NCI-H748 (cell line): ENCODE measurements at regions not wholly inside any gene's neighbourhood (a gene's known extent, or its start where the extent isn't known, plus 50 kb on each side); places are given as distances from the start of the nearest gene placed in this dataset.
A peak's percentile ranks its signal among the peaks of the same experiment; 100 is the strongest.
"Not testable (repeated sequence)": the region's sequence is repeated elsewhere in the genome, so short reads cannot be mapped to it uniquely, and the experiment has no call there.

ENCODE experiments used
- DNase-seq: peaks from one replicate; lab custom pipeline; 2025; ENCODE audit not compliant: unreplicated experiment; lab: John Stamatoyannopoulos, UW

GRCh38 chr16:75780669-75781068 is 54.4 kb upstream of the CPHXL start:
- DNase-seq: no peak

- no peak for DNase-seq
These were observed 55.5 kb upstream of the CPHXL start for GRCh38 chr16:75781683-75782343.

- no peak for DNase-seq
These were observed 61.1 kb upstream of the CPHXL start for GRCh38 chr16:75787440-75787839.

GRCh38 chr16:75789237-75789636 is 62.9 kb upstream of the CPHXL start:
- DNase-seq: peak; percentile 56

GRCh38 chr16:75792771-75793492 is 66.6 kb upstream of the CPHXL start:
- peak; percentile 86 for DNase-seq

- peak; percentile 15 for DNase-seq
These were observed 67.4 kb upstream of the CPHXL start for GRCh38 chr16:75793641-75794040.

- no peak for DNase-seq
These were observed 68.1 kb upstream of the CPHXL start for GRCh38 chr16:75794426-75794825.

GRCh38 chr16:75798714-75799113 is 72.4 kb upstream of the CPHXL start:
- no peak for DNase-seq

GRCh38 chr16:75801307-75801706 is 75.0 kb upstream of the CPHXL start:
- no peak for DNase-seq

GRCh38 chr16:75803753-75804152 is 77.5 kb upstream of the CPHXL start:
- no peak for DNase-seq

GRCh38 chr16:75804368-75804767 is 78.1 kb upstream of the CPHXL start:
- DNase-seq: no peak

GRCh38 chr16:75805946-75806345 is 79.7 kb upstream of the CPHXL start:
- DNase-seq: peak; percentile 11

- no peak for DNase-seq
These were observed 80.2 kb upstream of the CPHXL start for GRCh38 chr16:75806487-75806886.

GRCh38 chr16:75810342-75810741 is 84.1 kb upstream of the CPHXL start:
- DNase-seq: no peak

- no peak for DNase-seq
These were observed 84.8 kb upstream of the CPHXL start for GRCh38 chr16:75811020-75811634.

GRCh38 chr16:75818491-75818890 is 92.2 kb upstream of the CPHXL start:
- no peak for DNase-seq

- no peak for DNase-seq
These were observed 94.4 kb upstream of the CPHXL start for GRCh38 chr16:75820672-75821071.

- DNase-seq: no peak
These were observed 94.8 kb upstream of the CPHXL start for GRCh38 chr16:75821117-75821516.

- not testable (repeated sequence) for DNase-seq
These were observed 99.5 kb upstream of the CPHXL start for GRCh38 chr16:75825750-75826149.

GRCh38 chr16:75827372-75828038 is 101.2 kb upstream of the CPHXL start:
- not testable (repeated sequence) for DNase-seq

- not testable (repeated sequence) for DNase-seq
These were observed 107.1 kb upstream of the CPHXL start for GRCh38 chr16:75833385-75833784.
